Ovary (tissue), 7 donors: ENCODE measurements at regions not wholly inside any gene's neighbourhood (a gene's known extent, or its start where the extent isn't known, plus 50 kb on each side); places are given as distances from the start of the nearest gene placed in this dataset.
A peak's percentile ranks its signal among the peaks of the same experiment; 100 is the strongest.

ENCODE experiments used
- DNase-seq, 5 donors: peaks; one replicate each; pipeline ENCODE4 v3.0.0-alpha.2; 2019 to 2020
- H3K27ac ChIP-seq, 2 donors: fragments of 200-600 bp; one replicate each; pipeline versions ENCODE4 v1.5.1 to v1.8.0; 2019 to 2022
- H3K27me3 ChIP-seq: fragments of 200-600 bp; one replicate; pipeline ENCODE4 v1.8.0; 2022
- H3K36me3 ChIP-seq: fragments of 200-600 bp; sonication (generic); one replicate; pipeline ENCODE4 v1.5.1; 2019
- H3K4me1 ChIP-seq: one replicate; pipeline ENCODE4 v1.8.1; 2013; ENCODE audit warnings: mild to moderate bottlenecking, moderate library complexity; ENCODE audit not compliant: insufficient read depth
- H3K4me3 ChIP-seq: fragments of 200-600 bp; sonication (generic); one replicate; pipeline ENCODE4 v1.5.1; 2017
- H3K9me3 ChIP-seq, 2 donors: fragments of 200-600 bp in 1 of 2; sonication (generic) in 1 of 2; one replicate each; pipeline versions ENCODE4 v1.5.1 to v1.8.1; 2013 to 2019; ENCODE audit warnings: mild to moderate bottlenecking in 1 of 2, moderate library complexity in 1 of 2
- EP300 ChIP-seq: sonication (generic); formaldehyde crosslinking; IDR thresholded peaks from one replicate; pipeline ENCODE4 v1.6.1; 2017; ENCODE audit warnings: antibody characterized with exemption
- POLR2A ChIP-seq: fragments of 450-650 bp; IDR thresholded peaks from one replicate; pipeline ENCODE4 v1.6.1; 2017; ENCODE audit warnings: antibody characterized with exemption, mild to moderate bottlenecking, moderate library complexity
- WGBS, 3 donors: extraction: QIAGEN DNeasy Blood & Tissue Kit in 1 of 3; methylation state at CpG; one replicate each; pipeline versions ENCODE4 v1.1.5 to v1.1.7; 2013 to 2017; 5-methylcytosine and 5-hydroxymethylcytosine counted together
- intact Hi-C, 4 donors: fragments of 100-400 bp; cut with DNase I; formaldehyde crosslinking; loops; one replicate each; pipeline versions ENCODE4 v1.11.0 to v1.15.1; 2022 to 2023
- TF ChIP-seq, protein P1 (sequence below), 3 donors: fragments of 450-650 bp in 2 of 3; fragments of 200-600 bp in 1 of 3; IDR thresholded peaks; one replicate each; pipeline versions ENCODE4 v1.5.1 to v1.8.0; 2016 to 2022; ENCODE audit warnings: antibody characterized with exemption in 3 of 3, mild to moderate bottlenecking in 1 of 3
- donor health status: DM: no; HTN: no; CAD: no; lungs with moderate emphysema.
- donor health status: DM: no; HTN: no; CAD: no.
- donor health status: Bipolar disorder and iron deficiency.
- donor health status: DM: no; HTN: no; CAD: no.
- donor health status: DM: yes; HTN: yes; CAD: no.

DNA sequence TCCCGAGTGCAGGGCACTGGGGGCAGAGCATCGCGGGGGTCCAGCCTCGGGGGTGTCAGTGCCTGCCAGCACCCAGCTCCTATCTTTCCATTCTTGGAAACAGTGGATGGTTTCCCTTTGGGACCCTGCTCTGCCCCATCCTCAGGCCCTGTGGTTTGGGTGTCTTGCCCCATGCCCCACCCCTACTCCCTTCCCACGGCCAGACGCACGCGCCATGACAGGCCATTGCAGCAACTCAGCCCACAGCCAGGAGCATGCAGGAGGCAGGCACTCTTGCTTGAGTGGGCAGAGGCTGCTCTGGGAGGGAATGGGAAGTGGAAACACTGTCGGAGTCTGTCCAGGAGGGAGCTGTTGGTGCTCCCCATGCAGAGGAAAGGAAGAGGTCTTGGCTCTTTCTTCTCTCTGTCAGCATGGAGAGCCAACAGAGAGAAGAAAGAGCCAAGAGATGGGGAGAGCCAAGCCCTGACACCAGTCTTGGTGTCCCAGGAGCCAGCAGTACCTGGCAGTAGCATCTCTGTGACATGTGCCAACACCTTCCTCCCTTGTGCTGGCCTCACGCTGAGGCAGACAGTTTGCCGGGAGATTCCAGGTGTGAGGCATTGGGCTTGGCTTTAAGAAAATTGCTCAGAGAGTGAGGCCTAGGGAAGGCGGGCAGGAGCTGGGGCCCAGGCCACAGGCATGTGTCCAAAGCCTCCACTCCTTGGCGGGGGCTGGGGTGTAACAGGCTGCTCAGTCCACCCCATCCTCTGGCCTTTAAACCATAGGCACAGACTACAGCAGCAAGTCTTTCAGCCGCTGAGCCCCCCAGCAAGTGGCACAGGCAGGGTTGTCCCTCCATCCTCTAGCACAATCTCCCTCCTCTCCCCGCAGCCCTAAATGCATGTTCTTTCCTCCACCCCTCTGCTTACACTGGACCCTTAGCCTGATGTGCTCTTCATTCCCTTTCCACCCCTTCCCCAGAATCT, 86.7 kb upstream of the UQCRFS1 start:
- H3K27me3 ChIP-seq, result no peaks in the 10 kb centered on the region
- no peaks in the 10 kb centered on the region for H3K36me3 ChIP-seq
- WGBS, 3 donors, result 62 to 79% (median 73%) methylated on average over 15 of the region's 15 CpGs
- DNase-seq, result peak in 1 of 5 donors; percentile 6
- H3K27ac ChIP-seq, result no peak overlapping the region
- H3K4me3 ChIP-seq, result no peak overlapping the region
- intact Hi-C loops, result no loop called here
- TF ChIP-seq POLR2A, result no peak
- TF ChIP-seq EP300, result no peak
- TF ChIP-seq, protein P1, sequence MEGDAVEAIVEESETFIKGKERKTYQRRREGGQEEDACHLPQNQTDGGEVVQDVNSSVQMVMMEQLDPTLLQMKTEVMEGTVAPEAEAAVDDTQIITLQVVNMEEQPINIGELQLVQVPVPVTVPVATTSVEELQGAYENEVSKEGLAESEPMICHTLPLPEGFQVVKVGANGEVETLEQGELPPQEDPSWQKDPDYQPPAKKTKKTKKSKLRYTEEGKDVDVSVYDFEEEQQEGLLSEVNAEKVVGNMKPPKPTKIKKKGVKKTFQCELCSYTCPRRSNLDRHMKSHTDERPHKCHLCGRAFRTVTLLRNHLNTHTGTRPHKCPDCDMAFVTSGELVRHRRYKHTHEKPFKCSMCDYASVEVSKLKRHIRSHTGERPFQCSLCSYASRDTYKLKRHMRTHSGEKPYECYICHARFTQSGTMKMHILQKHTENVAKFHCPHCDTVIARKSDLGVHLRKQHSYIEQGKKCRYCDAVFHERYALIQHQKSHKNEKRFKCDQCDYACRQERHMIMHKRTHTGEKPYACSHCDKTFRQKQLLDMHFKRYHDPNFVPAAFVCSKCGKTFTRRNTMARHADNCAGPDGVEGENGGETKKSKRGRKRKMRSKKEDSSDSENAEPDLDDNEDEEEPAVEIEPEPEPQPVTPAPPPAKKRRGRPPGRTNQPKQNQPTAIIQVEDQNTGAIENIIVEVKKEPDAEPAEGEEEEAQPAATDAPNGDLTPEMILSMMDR (IDR thresholded peaks at IDR 0.05), result no peak
- no peaks in the 10 kb centered on the region for H3K9me3 ChIP-seq
- H3K4me1 ChIP-seq, result no peaks in the 10 kb centered on the region

DNA sequence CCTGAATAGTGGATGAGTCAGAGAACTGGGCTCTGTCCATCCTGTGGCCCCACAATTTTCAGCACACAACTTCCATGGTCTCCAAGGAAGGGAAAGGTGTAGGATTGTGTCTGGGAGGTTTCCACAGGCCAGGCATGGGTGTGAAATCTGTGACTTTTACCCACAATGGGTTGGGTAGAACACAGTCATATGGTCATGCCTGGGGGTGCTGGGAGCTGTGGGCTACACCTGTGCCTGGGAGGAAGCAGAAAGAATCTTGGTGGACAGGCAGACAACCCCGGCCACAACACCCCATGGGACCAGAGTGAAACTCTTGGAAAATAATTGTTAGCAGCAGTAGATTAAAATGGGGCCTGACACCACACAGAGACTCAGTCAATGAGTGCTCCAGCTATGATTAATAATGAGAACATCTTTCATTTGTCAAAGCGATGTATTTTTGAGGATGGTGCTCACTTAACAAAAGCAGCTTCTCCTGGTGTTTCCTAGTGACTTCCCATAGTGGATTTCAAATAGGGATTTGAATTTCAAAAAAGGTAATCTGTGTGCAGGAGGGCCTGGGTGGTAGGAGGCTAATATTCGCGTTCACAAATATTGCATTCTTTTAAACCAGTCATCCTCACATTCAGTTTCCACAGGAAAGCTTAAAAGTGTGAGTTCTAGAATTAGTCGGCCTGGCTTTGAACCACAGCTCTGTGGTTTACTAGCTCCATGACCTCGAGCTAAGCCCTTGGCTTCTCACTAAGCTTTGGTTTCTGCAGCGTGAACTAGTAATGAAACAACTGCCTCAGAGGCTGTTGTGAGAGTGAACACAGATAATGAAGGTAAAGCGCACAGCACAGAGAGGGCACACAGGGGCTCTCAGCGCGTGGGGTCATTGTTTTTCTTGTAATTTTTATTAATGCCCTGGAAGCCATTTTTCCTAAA, 89.3 kb upstream of the UQCRFS1 start:
- Histone ChIP-seq H3K4me1 (no peaks in the 10 kb centered on the region), H3K9me3 (no peaks in the 10 kb centered on the region), H3K27ac (no peak overlapping the region), H3K36me3 (no peaks in the 10 kb centered on the region), H3K4me3 (no peak overlapping the region), H3K27me3 (no peaks in the 10 kb centered on the region)
- peak in 1 of 5 donors; percentile 1 for DNase-seq
- no peak for TF ChIP-seq POLR2A
- TF ChIP-seq, protein P1 (IDR thresholded peaks at IDR 0.05), result no peak
- no peak for TF ChIP-seq EP300
- intact Hi-C loops, result no loop called here
- 69 to 75% (median 73%) methylated on average over 10 of the region's 10 CpGs for WGBS, 3 donors

DNA sequence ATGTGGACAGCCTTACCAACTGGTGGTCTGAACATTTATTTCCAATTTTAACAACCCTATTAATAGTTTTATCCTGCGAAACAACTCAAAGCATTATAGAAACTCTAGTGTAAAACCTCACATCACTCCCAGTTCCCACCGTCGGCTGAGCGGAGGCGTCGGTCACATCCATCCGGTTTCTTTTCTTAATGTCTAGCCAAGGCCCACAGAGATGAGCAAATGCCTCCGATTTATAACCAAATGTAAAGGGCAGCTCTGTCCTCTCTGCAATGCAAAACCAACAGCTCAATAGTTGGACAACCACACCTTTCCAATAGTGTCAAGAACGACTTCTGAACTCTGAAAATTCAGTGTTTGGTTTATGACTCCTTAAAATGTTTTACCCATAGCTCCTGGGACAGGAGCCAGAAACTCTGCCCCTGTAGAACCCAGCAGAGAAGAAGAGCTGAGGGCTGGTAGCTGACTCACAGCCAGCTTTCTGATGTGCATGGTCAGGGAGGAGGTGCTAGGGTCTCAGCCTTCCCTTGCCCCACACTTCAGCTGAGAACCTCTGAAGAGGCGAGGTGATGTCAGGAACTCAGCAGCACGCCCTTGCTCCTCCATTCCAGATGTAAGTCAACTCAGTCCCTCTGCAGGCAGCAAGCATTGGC, 90.2 kb upstream of the UQCRFS1 start:
- Histone ChIP-seq H3K9me3 (no peaks in the 10 kb centered on the region), H3K4me1 (no peaks in the 10 kb centered on the region), H3K27ac (no peak overlapping the region), H3K36me3 (no peaks in the 10 kb centered on the region), H3K27me3 (no peaks in the 10 kb centered on the region), H3K4me3 (no peak overlapping the region)
- TF ChIP-seq, protein P1 (IDR thresholded peaks at IDR 0.05), result no peak
- TF ChIP-seq POLR2A (no peak), EP300 (no peak)
- intact Hi-C loops, result no loop called here
- 78 to 85% (median 80%) methylated on average over 11 of the region's 11 CpGs for WGBS, 3 donors
- DNase-seq, result peak in 1 of 5 donors; percentile 2

GRCh38 chr19:29303719-29304090, 90.8 kb upstream of the UQCRFS1 start:
- Histone ChIP-seq H3K4me3 (no peak overlapping the region), H3K27me3 (no peaks in the 10 kb centered on the region), H3K36me3 (no peaks in the 10 kb centered on the region), H3K9me3 (no peaks in the 10 kb centered on the region), H3K27ac (no peak overlapping the region), H3K4me1 (no peaks in the 10 kb centered on the region)
- TF ChIP-seq, protein P1 (IDR thresholded peaks at IDR 0.05), result no peak
- no peak for TF ChIP-seq POLR2A
- no peak for TF ChIP-seq EP300
- 74 to 86% (median 84%) methylated on average over 5 of the region's 5 CpGs for WGBS, 3 donors
- intact Hi-C loops, result no loop called here
- peak in 1 of 5 donors; percentile 9 for DNase-seq
